IPS DF 4.7 (cell line): ENCODE measurements at regions not wholly inside any gene's neighbourhood (a gene's known extent, or its start where the extent isn't known, plus 50 kb on each side); places are given as distances from the start of the nearest gene placed in this dataset.

Source experiments
- DNase-seq: peaks from one replicate; pipeline ENCODE4 v3.0.0-alpha.2; 2013; ENCODE audit warnings: low spot score; ENCODE audit errors: extremely low read depth

DNA sequence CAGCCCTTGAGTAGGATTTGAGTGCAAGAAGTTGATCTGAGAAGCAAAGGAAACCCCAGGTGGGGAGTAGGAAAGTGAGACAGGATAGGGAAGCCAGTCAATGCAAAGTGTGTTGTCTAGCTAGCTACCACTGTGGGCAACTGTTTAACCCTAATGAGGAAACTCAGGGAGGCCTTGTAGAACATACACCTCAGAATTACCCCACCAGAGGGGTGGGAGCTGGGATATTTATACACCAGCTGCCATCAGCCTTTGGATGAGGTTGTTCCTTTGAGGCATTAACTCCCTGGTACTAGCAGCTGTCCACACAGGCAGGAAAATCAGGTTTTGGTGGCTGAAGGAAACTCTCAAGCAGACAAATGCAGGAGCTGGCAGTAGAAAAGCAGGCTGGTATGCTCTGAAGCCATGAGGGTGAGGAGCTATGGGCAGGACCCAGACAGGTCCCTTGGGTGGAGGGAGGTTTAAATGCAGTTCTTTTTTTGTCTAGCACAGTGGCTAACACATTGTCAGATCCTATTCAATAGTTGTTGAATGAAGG, 60.1 kb upstream of the ARID5B start:
- no peak for DNase-seq

DNA sequence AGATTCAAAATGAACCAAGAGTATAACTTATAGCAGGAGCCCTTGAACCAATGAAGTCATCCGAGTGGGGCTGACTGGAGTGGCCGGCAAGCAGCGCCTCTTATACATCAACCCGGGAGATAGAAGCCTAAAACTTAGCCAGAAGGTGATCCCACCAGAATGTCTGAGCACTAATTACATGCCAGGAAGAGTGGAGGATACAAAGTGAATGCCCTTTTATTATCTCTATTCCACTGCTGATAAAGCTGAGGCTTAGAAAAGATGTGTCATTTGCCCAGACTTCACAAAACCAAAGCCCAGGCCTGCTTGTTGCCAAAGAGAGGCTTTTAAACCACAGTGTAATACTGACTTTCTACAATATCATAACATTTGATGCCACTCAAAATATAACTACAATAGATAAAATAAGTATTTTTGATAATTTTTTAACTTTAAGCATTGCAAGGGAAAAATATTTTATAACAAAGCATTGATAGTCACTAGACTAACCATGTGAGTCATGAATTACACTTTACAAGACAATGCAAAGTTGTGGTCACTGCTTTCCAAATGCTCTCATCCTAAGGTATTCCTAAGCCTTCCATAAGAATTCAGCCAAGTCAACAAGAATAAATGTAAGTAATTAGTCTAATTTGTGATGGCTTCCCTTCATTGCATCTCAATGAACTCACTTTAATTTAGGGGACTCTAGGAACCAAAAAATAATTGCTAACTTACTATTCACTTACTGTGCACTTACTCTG, 58.6 kb upstream of the ARID5B start:
- DNase-seq: no peak

DNA sequence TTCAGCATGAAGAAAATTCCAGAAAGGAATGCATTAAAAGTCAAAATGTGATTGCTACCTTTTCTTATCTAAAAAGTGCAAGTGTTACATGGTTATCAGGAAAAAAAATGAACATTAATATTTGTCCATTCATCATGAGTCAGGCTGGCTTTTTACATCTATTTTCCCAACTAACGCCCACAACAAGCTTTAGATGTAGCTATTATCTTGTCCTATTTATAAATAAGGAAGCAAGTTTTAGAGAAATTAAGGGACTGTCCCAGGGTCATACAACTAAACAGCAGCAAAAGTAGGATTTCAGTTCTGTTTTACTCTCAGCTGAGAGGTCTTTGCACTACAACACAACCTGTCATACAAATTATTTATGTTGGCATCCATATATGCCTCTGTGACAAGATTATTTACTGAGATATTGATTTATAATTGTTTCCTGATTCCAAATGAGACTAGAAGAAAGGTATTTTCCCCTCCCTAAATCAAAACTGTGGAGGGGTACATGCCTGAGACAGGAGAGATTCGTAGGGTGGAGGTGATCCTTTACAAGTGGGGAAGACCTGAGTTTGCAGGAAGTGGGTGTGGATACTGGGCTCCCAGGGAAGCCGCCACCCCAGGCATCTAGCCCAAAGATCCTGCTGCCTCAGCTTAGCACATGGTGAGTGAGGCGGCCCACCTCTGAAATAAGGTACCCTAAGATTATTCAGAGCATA, 57.2 kb upstream of the ARID5B start:
- no peak for DNase-seq

GRCh38 chr10:61845196-61845949, 56.1 kb upstream of the ARID5B start:
- DNase-seq: no peak

GRCh38 chr10:61845950-61846268, 55.6 kb upstream of the ARID5B start:
- no peak for DNase-seq

GRCh38 chr10:61846370-61847031, 55.0 kb upstream of the ARID5B start:
- DNase-seq: no peak

DNA sequence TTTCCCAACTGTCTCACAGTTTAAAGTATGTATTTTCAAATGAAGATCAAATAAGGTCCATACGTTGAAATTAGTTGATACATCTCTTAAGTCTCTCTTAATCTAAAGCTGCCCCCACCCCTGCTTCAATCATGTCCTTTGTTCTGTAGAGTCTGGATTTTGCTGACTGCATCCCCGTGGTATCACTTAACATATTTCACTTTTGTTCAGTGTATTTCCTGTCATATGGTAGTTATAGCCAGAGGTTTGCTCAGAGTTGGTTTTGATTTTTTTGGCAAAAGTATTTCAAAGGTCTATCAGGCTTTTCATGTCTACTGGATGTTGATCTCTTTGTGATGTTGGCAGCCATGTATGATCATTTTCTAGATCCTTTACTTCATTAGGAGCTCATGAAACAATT, 54.4 kb upstream of the ARID5B start:
- no peak for DNase-seq

- no peak for DNase-seq
These were observed 53.9 kb upstream of the ARID5B start for GRCh38 chr10:61847640-61848039.

DNA sequence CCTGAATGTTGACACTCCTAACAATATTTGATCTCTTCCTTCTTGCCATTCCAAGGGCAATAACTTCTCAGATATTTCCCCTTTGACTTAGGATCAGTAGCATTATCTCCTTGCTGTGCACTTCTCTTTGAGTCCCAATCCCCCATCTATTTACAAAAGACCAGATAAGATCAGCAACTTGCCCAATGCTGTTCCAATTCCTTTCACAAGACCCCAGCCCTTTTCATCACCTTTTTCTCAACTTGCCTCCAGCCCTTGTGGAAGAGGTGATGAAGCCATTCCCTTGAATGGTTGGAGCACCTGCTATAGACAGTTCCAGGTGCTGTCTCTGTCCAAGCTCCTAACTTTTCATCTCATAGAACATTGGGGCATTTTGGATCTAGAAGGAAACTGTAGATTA, 51.1 kb upstream of the ARID5B start:
- DNase-seq: no peak
